GDM1 (cell line): ENCODE measurements at regions not wholly inside any gene's neighbourhood (a gene's known extent, or its start where the extent isn't known, plus 50 kb on each side); places are given as distances from the start of the nearest gene placed in this dataset.

Source experiments
- DNase-seq: peaks from one replicate; lab custom pipeline; 2025; lab: John Stamatoyannopoulos, UW

DNA sequence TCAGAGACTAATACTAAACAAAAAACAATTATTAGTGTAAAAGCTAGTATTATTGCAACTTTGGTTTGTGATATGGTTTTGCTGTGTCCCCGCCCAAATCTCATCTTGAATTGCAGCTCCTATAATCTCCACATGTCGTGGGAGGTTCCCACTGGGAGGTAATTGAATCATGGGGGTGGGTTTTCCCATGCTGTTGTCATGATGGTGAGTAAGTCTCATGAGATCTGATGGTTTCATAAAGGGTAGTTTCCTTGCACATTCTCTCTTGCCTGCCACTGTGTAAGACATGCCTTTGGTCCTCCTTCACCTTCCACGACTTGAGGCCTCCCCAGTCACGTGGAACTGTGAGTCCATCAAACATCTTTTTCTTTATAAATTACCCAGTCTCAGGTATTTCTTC lies 325.9 kb upstream of the DAB2 start:
- DNase-seq: no peak

DNA sequence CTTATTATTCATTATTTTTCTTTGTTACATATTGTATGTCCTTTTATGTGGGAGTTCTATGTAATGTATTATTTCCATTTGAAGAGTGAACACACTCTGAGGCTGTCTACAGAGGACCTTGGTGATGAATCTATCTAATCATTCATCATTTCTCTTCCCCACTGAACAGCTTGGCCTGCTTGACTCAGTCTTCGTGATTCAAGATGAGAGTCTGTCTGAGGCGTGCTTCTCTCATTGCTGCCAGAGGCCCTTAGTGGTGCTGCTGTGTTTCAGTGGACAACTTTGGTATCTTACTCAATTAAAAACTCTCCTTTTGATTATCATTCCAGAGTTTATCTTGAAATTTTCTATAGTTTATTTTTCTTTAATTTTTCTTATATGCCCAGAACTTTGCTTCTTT lies 318.1 kb upstream of the DAB2 start:
- DNase-seq: no peak

DNA sequence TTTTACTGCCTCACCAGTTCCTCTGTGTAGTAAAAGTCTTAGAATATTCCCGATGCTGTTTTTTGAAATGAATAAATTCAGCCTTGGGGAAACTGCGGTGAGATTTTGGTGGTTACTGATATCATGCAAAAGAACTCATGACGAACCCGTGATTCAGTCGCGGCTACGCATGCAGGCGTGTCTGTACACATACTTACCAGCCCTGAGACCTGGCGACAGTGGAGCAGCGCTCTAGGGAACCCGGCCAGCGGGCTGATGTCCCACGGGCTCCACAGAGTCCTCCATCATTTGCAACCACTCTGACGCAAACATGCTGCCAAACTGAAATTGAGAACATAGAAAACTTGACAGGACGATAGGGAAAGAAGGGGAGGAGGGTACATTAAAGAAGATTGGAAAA lies 315.6 kb upstream of the DAB2 start:
- no peak for DNase-seq

DNA sequence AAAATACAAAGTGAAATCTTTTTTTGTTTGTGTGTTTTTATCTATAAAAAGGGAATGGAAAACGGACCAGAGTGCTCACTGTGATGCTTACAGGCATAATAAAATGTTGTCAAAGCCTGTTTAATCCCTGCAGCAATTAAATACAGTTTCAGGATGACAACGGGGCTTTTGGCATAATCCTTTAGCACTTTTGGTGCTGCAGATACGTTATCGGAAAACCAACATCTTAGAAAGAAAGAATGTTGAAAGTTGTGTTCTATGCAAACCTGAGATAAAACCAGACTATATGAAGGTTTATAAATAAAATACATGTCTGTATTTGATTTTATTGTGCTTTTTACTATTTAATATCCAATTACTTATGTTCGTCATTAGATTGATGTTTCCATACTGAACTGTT lies 307.4 kb upstream of the DAB2 start:
- no peak for DNase-seq

DNA sequence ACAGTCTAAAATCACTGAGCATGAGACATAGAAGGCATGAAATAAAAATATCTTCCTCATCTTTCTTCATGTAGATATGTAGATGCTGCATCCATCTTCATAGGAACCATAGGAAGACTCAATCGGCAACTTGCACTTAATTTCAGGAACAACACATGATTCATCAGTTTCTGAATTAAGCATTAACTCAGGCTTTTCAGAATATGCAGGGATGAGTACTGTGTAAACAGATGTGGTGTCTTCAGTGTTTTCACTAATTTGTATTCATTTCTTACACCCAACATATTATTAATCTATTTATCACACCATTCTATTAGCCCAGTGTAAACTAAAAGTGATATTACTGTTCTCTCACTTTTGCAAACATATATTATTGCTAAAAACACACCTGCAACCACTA lies 305.9 kb upstream of the DAB2 start:
- no peak for DNase-seq

DNA sequence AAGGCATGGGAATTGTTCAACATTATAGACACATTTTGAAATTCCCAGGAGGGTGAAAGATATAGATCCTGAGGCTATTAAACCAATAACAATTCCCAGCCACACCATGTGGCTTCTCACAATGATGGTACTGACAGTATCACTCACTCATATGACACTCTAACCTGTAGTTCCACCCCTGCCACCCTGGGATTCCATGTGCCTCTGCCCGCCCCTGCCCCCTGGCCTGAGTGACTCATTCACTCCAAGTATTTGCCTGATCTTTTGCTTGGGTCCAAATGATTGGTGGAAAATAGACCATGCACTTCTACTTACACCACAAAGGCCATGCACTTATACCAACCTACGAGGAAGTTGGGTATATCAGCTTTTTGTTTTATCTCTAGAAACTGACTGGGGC lies 305.2 kb upstream of the DAB2 start:
- DNase-seq: no peak

DNA sequence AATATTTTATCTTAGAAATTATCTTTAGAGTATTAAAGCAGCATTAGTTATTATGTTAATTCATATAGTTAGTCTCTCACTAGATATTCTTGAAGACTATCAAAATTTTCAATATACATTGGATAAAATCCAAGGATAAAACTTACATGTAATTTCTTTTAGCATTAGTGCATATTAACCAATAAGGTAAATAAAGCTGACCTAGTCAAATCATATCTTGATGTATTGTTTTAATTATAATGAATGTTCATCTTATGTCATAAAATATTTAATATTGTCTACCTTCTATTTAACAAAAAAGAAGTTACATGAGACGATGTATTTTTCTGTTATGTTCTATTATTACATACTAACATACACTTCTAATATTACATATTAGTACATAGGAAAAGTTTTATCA lies 301.7 kb upstream of the DAB2 start:
- no peak for DNase-seq

DNA sequence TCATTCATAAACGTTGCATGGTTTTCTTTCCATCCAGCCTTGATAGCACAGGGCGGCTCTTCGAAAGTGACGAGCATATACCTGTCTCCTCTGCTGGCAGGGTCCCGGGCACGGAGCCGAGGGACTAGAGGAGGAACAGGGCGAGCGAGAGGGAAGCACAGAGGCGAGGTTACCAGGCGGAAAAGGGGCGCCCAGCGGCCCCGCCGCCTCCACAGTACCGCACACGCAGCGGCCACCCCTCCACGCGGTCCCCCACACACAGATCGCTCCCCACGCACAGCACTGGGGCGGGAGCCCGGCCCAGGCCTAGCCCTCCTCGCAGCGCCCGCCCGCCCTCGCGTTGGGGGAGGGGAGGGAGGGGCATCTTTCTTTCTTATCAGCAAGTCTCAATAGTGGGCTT lies 296.6 kb upstream of the DAB2 start:
- no peak for DNase-seq

DNA sequence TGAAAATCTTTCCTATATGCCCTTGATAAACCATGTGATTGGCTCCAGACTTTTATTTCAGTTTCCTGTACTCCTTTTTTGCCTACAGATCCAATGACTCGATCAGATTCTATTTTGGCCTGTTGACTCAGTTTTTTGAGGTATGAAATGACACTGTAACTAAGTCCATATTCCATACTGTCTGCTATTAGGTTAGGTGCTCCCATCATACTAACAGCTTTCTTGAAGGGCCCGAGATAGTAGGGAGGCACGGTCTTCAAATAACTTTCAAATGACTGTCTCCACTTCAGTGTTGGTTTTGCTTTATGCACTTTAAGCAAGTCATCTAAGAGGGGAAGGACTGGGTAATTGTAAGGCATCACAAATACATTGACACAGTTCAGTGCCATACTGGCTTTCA lies 295.4 kb upstream of the DAB2 start:
- no peak for DNase-seq

DNA sequence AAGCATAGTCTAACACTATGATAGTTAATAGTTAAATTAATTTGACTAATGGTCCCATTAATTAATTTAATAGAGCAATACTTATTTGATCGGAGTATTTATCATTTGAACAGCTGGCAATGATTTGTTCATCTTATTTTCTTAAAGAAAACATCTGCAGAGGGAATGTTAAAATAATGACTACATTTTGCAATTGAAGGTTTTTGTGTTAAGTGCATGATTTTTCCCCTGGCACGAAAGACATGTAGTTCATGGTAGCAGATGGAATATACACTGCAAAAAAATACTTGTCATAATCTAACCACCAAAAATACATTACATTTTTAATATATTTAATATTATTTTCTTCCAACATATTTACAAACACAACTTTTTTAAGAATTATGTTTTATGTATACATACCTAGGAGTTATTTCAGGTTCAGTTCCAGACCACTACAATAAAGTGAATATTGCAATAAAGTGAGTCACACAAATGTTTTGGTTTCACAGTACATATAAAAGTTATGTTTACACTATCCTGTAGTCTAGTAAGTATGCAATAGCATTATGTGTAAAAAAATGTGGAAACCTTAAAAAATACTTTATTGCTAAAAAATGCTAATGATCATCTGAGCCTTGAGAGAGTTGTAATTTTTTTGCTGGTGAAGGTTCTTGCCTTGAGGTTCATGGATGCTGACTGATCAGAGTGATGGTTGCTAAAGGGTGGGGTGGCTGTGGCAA lies 292.6 kb upstream of the DAB2 start:
- no peak for DNase-seq

DNA sequence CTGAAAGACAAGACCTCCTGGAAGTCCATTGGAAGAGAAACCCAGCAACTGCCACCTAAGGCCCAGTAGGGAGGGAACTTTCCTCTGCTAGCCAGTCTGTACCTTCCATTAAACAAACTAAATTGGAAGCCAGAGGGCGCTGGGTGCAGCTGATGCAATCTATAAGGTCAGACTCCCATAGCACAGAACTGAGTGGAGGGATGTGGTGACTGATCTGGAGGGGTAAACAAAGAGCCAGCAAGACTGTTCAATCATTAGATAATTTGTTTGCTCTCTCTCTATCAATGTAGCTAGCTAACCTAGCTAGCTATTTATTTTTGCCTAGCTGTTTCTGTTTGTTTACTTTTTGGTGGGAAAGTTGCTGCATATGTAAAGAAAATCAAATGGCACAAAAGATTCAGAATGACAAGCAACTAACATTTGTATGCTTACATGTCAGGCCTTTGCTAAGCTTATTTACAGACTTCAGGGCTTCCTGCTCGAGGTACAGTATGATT lies 291.8 kb upstream of the DAB2 start:
- no peak for DNase-seq

DNA sequence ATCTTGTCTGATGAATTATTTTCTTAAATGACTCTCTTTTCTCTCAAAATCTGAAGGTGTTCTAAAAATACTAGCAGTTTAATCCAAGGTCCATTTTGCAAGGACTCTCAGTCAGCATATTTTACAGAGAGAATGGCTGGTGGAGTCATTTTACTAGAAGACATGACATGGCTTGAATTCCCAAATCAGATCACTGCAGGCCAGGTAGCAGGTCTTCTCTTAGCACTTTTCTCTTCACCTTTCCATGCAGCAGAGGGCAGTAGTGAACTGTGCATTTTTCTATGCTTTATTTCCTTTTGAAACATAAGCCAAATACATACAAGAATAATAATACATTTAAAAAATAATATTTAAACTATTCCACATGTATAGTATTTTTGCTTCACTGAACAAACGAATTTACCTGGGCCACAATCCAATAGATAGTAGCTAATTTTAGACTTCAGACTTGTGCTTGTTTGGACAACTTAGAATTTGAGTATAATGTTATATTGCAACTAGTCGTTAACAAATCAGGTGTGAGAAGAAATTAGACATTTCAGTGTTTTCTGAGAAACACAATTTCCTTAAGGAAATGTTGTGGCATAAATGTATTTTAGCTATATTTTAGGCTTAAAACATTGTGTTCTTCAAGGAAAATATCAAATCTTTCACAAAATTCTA lies 289.4 kb upstream of the DAB2 start:
- no peak for DNase-seq

DNA sequence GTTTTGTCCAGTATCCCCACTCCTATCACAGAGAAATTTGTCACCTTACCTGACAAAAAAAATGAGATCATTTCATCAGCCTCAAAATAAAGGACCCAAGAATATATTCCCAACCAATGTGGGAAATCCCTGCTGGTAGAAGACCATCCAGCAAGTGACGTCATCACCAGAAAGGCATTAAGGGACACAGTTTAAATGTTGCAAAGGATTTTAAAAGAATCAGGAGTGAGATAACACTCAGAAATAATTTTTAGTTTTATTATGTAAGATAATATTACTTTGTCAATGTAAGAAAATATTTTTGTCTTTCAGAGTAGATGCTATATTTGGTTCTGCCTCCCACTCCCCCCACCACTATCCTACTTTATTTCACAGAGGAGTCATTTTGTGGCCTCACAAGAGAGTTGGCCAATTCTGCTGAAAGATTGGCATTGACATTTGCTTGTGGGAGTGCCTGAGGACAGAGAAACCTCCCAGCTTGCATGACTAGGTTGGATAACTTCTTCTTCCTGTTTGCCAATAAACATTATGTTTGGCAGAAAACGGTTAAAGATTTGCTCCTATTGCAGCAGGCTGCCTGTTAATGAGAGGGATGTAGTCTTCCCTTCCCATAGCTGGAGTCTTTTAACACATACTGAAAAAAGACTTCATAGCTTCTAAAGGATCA lies 288.6 kb upstream of the DAB2 start:
- DNase-seq: no peak

DNA sequence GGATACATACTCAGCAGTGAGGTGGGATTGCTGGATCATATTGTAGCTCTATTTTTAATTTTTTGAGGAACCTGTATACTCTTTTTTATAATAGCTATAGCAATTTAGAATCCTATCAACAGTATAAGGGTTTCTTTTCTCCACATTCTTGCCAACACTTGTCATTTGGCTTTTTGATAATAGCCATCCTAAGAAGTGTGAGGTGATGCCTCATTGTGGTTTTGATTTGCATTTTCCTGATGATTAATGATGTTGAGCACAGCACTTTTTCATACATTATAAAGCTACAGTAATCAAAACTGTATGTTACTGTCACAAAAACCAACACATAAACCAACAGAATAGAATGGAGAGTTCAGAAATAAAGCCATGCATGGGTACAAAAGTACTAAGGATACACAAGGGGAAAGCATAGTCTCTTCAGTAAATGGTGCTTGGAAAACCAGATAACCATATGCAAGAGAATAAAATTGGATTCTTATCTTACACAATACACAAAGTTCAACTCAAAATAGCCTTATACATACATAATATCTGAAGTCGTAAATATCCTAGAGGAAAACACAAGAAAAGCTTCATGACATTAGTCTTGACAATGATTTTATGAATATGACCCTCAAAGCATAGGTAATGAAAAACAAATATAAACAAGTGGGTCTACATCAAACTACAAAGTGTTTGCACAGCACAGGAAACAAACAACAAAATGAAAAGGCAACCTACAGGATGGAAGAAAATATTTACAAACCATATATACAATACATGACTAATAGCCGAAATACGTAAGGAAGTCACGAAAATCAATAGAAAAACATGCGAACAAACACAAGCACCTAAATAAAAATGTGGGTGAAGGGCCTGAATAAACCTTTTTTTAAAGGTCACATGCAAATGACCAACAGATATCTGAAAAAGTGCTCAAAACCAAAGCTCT lies 287.8 kb upstream of the DAB2 start:
- no peak for DNase-seq

DNA sequence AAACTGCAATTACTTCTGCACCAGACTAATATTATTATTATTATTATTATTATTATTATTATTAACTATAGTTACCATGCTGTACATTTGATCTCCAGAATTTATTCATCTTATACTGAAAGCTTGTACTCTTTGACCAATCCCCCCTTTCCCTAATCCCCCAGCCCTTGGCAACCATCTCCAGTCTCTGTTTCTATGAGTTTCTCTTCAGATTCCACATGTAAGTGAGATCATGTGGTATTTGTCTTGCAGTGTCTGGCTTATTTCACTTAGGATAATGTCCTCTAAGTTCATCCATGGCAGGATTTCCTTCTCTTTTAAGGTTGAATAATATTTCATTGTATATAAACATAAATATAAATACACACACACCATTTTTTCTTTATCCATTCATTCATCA lies 287.0 kb upstream of the DAB2 start:
- DNase-seq: no peak

DNA sequence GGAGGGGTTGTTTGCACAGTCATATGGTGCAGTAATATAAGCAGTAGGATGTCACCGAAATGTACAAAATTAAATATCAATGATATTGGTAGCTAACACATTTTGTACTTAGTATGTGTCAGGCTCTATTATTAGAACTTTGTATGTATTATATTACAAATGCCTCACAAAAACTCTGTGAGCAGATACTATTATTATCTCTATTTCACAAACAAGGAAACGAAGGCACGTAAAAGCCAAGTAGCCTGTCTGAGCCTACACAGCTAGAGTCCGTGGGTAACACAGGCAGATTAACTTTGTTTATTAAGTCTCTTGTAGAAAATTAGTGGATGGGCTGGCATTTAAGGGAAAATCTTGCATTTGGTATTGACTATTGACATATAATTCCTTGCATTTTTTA lies 284.3 kb upstream of the DAB2 start:
- no peak for DNase-seq

DNA sequence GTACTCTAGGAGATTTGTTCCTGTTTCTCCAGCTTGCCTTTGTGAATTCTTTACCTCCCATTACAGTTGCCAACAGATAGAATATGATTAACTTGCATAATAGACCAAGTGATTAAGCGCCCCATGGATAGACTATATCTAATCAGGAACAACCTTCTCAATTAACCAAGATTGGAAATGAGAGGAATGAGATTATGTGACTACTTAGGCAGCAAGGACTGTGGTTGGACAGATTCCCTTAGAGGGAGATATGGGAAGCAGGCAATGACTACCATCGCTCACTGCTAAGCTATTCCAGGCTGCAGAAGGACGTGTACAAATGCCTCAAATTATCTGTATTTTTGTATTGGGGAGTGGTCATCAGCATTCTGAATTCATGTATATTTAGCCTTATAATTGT lies 278.1 kb upstream of the DAB2 start:
- DNase-seq: no peak

DNA sequence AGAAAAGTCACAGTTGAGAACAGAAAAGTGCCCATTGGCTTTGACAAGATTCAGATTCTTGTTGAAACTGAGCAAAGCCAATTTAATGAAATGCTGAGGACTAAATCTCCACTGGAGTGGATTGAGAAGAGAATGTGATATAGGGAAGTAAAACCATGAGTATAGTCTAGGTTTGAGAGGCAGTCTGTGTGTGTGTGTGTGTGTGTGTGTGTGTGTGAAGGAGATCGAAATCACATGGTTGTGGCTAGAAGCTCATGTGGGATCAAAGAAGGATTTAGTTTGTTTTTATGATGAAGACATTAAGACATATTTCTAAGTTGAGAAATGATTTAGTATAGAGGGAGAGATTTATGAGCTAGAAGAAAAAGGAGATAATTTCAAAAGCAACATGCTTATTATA lies 275.7 kb upstream of the DAB2 start:
- no peak for DNase-seq

DNA sequence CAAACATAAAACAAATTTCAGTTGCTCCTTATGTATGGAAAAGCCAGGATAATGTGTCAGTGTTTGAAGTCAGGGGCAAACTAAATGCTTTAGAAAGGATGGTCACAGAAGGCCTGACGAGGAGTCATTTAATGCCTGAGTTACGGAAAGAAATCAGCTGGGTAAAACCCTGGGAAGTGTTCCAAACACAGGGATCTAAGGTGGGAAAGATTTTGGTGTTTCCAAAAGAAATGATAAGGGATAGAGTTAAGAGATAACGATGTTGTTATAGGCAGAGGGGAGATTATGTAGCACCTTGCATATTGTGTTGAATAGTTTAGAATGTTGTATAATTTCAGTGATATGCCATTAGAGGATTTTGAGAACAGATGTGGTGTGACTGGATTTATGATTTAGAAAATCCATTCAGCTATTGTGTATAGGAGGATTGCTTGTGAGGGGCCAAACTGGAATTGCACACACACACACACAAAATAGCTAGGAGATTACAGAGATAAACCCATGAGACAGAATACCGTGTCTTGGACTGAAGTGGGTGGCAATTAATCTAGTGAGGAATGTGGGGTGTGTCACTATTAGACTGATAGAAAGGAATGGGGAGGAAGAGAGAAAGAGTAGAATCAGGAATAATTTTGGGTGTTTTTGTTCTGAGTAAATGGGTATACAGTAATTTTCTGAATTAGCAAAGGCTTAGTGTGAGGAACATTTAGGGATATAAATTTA lies 274.2 kb upstream of the DAB2 start:
- DNase-seq: no peak

DNA sequence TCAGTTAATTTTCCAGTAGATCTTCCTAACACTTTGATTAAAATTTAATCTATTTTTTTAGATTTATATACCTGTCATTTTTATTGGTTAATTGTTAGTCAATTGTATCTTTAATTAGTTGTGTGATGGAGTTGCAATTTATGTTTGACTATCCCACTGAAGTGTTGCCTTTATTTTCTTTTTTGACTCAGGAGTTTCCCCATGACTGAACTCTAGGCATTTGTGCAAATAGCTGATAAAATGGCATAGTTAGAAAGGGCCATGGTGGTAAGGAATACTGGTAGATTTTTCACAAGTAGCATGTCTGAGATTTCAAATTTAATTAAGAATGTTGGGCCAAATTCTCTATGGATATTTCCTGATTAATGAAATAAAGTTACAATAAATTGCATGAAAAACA lies 273.1 kb upstream of the DAB2 start:
- DNase-seq: no peak

DNA sequence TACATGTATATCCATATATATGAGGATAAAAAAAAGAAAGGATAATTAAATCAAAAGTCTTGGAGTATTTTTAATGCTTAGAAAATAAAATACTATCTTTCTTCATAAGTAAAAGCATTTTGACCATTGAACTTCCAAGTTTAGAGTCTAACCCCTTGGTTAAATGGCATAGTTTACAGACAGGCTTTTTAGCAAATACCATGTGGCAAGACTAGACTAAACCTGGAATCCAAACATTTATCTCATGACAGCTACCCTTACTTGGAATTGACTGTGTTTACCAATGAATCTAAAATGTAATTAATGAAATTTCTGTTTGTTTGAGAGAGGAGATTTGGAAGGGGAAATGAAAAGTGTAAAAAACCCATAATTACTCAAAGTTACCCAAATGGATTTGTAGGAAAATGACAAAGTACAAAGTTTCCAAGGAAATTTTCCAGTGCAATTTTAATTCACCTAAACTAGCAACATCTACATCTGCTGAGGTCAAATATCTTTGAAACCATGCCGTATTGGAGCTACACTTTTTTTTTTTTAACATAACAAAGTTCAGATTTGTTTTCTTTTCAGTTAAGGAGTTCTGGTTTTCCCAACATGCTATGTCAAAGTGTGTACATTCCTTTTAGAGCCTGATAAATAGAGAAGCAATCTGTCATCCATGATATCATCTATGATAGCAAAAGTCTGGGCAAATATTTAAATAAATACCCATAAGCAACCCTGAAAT lies 272.1 kb upstream of the DAB2 start:
- no peak for DNase-seq
